ENCODE measurements at regions not wholly inside any gene's neighbourhood (a gene's known extent, or its start where the extent isn't known, plus 50 kb on each side); places are given as distances from the start of the nearest gene placed in this dataset.

DNA sequence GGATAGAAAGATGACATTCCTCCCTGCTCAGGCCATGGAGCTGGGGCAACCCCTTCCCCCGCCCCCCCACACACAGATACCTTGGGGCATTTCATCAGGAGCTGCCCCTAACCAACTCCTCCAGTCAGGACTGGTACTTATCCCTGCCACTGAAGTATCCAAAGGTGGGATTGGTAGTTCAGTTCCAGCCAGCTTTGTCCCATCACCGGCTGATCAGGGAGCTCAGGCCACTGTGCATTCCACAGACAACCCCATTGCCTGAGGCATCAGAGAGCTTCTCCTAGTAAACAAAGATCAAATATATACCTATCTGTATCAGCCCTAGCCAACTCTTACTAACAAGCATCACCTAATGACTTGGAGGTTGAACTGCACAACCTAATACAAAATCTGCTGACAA lies 218.2 kb upstream of the FMR1 start:
- H2AK5ac ChIP-seq (ENCODE audit: low read length) = no peak overlapping the region
- no peak overlapping the region for H3K4me3 ChIP-seq (ENCODE audit: low read length)
- no peaks in the 10 kb centered on the region for H3K36me3 ChIP-seq (ENCODE audit: control insufficient read depth, insufficient read depth, low read length)
- no peak overlapping the region for H3K4me2 ChIP-seq (ENCODE audit: low read length)
- no peaks in the 10 kb centered on the region for H3K79me2 ChIP-seq (ENCODE audit: control insufficient read depth, insufficient read depth, low read length)
- whole genome bisulfite sequencing (ENCODE audit: extremely low coverage, insufficient coverage, low lambda C conversion rate) = no CpG with 5 or more reads among the region's 2 CpGs
- no peak overlapping the region for H4K5ac ChIP-seq (ENCODE audit: low read length)
- no peak overlapping the region for H3K27ac ChIP-seq (ENCODE audit: low read depth, low read length)
- H2BK120ac ChIP-seq (ENCODE audit: low read depth, low read length) = no peak overlapping the region
- no peak overlapping the region for H3K56ac ChIP-seq (ENCODE audit: low read length)
- H3K4ac ChIP-seq (ENCODE audit: low read depth, low read length) = no peak overlapping the region
- H3K79me1 ChIP-seq (ENCODE audit: low read length) = no peaks in the 10 kb centered on the region
- no peak overlapping the region for H3K9ac ChIP-seq (ENCODE audit: low read length)
- no peak overlapping the region for H2BK5ac ChIP-seq (ENCODE audit: low read length)
- no peak overlapping the region for H4K8ac ChIP-seq (ENCODE audit: low read depth, low read length)
- no peak overlapping the region for H2BK15ac ChIP-seq (replicated peaks; ENCODE audit: low read depth)
- H3K4me1 ChIP-seq (ENCODE audit: control insufficient read depth, low read depth, low read length) = no peaks in the 10 kb centered on the region
- DNase-seq = no peak
- no peak overlapping the region for H3K18ac ChIP-seq (ENCODE audit: low read length)
- H3K23ac ChIP-seq (ENCODE audit: low read length) = no peak overlapping the region
- H3K27me3 ChIP-seq (ENCODE audit: insufficient read depth, low read length, poor library complexity) = peaks cover 11% of the 10 kb centered on the region

DNA sequence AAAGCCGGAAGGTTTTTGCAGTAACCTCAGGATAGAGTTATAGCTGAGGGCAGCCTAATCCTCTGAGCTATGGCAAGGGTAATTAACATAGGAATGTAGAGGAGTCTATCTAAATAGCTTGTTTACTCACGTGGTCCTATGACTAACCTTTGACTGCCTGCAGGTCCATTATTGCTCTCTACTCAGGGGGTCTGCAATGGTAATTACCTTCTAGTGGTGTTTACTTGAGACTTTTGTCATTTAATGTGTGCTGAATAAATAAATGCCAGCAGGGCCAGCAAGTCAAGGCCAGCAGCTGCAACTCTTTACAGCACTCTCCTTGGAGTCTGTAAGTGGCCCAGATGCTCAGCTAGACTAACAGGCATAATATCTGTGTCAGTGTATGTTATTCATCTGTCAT lies 212.7 kb upstream of the FMR1 start:
- Histone ChIP-seq H2BK15ac (replicated peaks; ENCODE audit: low read depth) (no peak overlapping the region), H3K4me3 (ENCODE audit: low read length) (no peak overlapping the region), H3K27me3 (ENCODE audit: insufficient read depth, low read length, poor library complexity) (peaks cover 3% of the 10 kb centered on the region), H2BK120ac (ENCODE audit: low read depth, low read length) (no peak overlapping the region), H3K79me2 (ENCODE audit: control insufficient read depth, insufficient read depth, low read length) (no peaks in the 10 kb centered on the region), H3K36me3 (ENCODE audit: control insufficient read depth, insufficient read depth, low read length) (no peaks in the 10 kb centered on the region), H3K56ac (ENCODE audit: low read length) (no peak overlapping the region), H3K18ac (ENCODE audit: low read length) (no peak overlapping the region), H3K9ac (ENCODE audit: low read length) (no peak overlapping the region), H3K4me1 (ENCODE audit: control insufficient read depth, low read depth, low read length) (no peaks in the 10 kb centered on the region), H2BK5ac (ENCODE audit: low read length) (no peak overlapping the region), H3K4ac (ENCODE audit: low read depth, low read length) (no peak overlapping the region), H3K27ac (ENCODE audit: low read depth, low read length) (no peak overlapping the region), H4K5ac (ENCODE audit: low read length) (no peak overlapping the region), H3K23ac (ENCODE audit: low read length) (no peak overlapping the region), H3K79me1 (ENCODE audit: low read length) (no peaks in the 10 kb centered on the region), H3K4me2 (ENCODE audit: low read length) (no peak overlapping the region), H2AK5ac (ENCODE audit: low read length) (no peak overlapping the region), H4K8ac (ENCODE audit: low read depth, low read length) (no peak overlapping the region)
- peak; percentile 93 for DNase-seq
- WGBS (ENCODE audit: extremely low coverage, insufficient coverage, low lambda C conversion rate) = no CpG with 5 or more reads among the region's 2 CpGs

DNA sequence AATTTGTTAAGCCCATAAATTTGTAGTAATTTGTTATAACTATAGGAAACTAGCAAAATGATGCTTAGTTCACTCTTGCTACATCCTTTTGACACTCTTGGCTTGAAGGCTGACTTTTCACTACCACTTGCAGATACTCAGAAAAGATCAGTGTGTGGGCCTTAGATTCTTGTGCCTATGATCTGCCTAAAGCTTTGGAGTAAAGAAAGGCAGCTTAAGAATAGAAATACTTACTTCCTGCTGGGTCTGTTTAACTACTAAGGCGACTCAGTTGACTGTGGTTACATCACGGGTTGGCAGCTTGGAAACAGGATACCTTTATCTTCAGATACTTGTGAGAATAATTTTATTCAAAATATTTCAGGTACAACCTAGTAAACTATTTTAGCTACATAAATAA lies 201.4 kb upstream of the FMR1 start:
- Histone ChIP-seq H3K56ac (ENCODE audit: low read length) (no peak overlapping the region), H3K4me1 (ENCODE audit: control insufficient read depth, low read depth, low read length) (no peaks in the 10 kb centered on the region), H2BK5ac (ENCODE audit: low read length) (no peak overlapping the region), H3K4me2 (ENCODE audit: low read length) (no peak overlapping the region), H2BK15ac (replicated peaks; ENCODE audit: low read depth) (no peak overlapping the region), H3K18ac (ENCODE audit: low read length) (no peak overlapping the region), H2BK120ac (ENCODE audit: low read depth, low read length) (no peak overlapping the region), H2AK5ac (ENCODE audit: low read length) (no peak overlapping the region), H3K4ac (ENCODE audit: low read depth, low read length) (no peak overlapping the region), H3K9ac (ENCODE audit: low read length) (no peak overlapping the region), H3K36me3 (ENCODE audit: control insufficient read depth, insufficient read depth, low read length) (no peaks in the 10 kb centered on the region), H3K27ac (ENCODE audit: low read depth, low read length) (no peak overlapping the region), H3K23ac (ENCODE audit: low read length) (no peak overlapping the region), H3K27me3 (ENCODE audit: insufficient read depth, low read length, poor library complexity) (no peaks in the 10 kb centered on the region), H3K79me1 (ENCODE audit: low read length) (no peaks in the 10 kb centered on the region), H3K79me2 (ENCODE audit: control insufficient read depth, insufficient read depth, low read length) (no peaks in the 10 kb centered on the region), H3K4me3 (ENCODE audit: low read length) (no peak overlapping the region), H4K5ac (ENCODE audit: low read length) (no peak overlapping the region), H4K8ac (ENCODE audit: low read depth, low read length) (no peak overlapping the region)
- no peak for DNase-seq
- WGBS (ENCODE audit: extremely low coverage, insufficient coverage, low lambda C conversion rate) = no CpG with 5 or more reads among the region's 2 CpGs

DNA sequence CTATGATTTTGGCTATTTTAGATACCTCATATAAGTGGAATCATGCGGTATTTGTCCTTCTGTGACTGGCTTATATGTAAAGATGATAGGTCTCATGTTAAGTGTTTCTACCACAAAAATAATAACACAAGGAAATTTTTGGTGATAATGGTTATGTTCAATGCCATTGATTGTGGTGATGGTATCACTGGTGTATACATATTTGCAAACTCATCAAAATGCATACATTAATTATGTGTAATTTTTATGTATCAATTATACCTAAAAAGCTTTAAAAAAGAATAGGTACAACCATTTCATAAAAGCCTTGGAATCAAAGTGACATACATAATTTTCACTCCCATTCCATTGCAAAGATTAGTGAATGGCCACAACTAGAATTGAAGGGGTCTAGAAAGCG lies 178.3 kb upstream of the FMR1 start:
- H3K4me2 ChIP-seq (ENCODE audit: low read length) = no peak overlapping the region
- no peak overlapping the region for H2AK5ac ChIP-seq (ENCODE audit: low read length)
- H2BK5ac ChIP-seq (ENCODE audit: low read length) = no peak overlapping the region
- no peak overlapping the region for H2BK120ac ChIP-seq (ENCODE audit: low read depth, low read length)
- no peak overlapping the region for H3K4ac ChIP-seq (ENCODE audit: low read depth, low read length)
- no peaks in the 10 kb centered on the region for H3K4me1 ChIP-seq (ENCODE audit: control insufficient read depth, low read depth, low read length)
- H2BK15ac ChIP-seq (replicated peaks; ENCODE audit: low read depth) = no peak overlapping the region
- no peaks in the 10 kb centered on the region for H3K79me2 ChIP-seq (ENCODE audit: control insufficient read depth, insufficient read depth, low read length)
- no peak overlapping the region for H3K4me3 ChIP-seq (ENCODE audit: low read length)
- no peaks in the 10 kb centered on the region for H3K79me1 ChIP-seq (ENCODE audit: low read length)
- H3K18ac ChIP-seq (ENCODE audit: low read length) = no peak overlapping the region
- no peak for DNase-seq
- no peak overlapping the region for H3K9ac ChIP-seq (ENCODE audit: low read length)
- no peak overlapping the region for H4K5ac ChIP-seq (ENCODE audit: low read length)
- H3K27me3 ChIP-seq (ENCODE audit: insufficient read depth, low read length, poor library complexity) = no peaks in the 10 kb centered on the region
- no peaks in the 10 kb centered on the region for H3K36me3 ChIP-seq (ENCODE audit: control insufficient read depth, insufficient read depth, low read length)
- H3K23ac ChIP-seq (ENCODE audit: low read length) = no peak overlapping the region
- WGBS (ENCODE audit: extremely low coverage, insufficient coverage, low lambda C conversion rate) = no CpG with 5 or more reads among the region's 2 CpGs
- H3K56ac ChIP-seq (ENCODE audit: low read length) = no peak overlapping the region
- no peak overlapping the region for H3K27ac ChIP-seq (ENCODE audit: low read depth, low read length)
- no peak overlapping the region for H4K8ac ChIP-seq (ENCODE audit: low read depth, low read length)

DNA sequence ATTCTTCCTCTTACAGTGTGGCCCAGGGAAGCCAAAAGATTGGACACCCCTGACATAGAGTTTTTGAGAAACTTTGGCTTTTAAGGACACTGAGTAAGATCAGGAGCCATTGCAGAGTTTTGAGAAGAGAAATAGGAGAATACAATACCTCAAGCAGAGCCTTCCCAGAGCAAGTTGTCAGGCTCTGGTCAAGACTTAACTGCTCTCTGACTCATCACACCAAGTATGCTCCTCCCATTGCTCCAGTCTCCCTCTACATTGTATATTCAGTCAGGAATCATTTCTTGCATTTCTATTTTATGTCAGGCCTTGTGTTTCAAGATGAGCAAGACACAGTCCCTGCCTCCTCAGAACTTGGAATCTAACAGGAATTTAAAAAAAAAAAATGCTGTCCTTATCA lies 176.4 kb upstream of the FMR1 start:
- Histone ChIP-seq H3K79me1 (ENCODE audit: low read length) (no peaks in the 10 kb centered on the region), H3K27me3 (ENCODE audit: insufficient read depth, low read length, poor library complexity) (no peaks in the 10 kb centered on the region), H2BK15ac (replicated peaks; ENCODE audit: low read depth) (no peak overlapping the region), H3K4me3 (ENCODE audit: low read length) (no peak overlapping the region), H3K9ac (ENCODE audit: low read length) (no peak overlapping the region), H3K56ac (ENCODE audit: low read length) (no peak overlapping the region), H3K23ac (ENCODE audit: low read length) (no peak overlapping the region), H3K4ac (ENCODE audit: low read depth, low read length) (no peak overlapping the region), H2AK5ac (ENCODE audit: low read length) (no peak overlapping the region), H3K36me3 (ENCODE audit: control insufficient read depth, insufficient read depth, low read length) (no peaks in the 10 kb centered on the region), H3K18ac (ENCODE audit: low read length) (no peak overlapping the region), H4K8ac (ENCODE audit: low read depth, low read length) (no peak overlapping the region), H3K4me2 (ENCODE audit: low read length) (no peak overlapping the region), H4K5ac (ENCODE audit: low read length) (no peak overlapping the region), H3K79me2 (ENCODE audit: control insufficient read depth, insufficient read depth, low read length) (no peaks in the 10 kb centered on the region), H3K27ac (ENCODE audit: low read depth, low read length) (no peak overlapping the region), H2BK5ac (ENCODE audit: low read length) (no peak overlapping the region), H2BK120ac (ENCODE audit: low read depth, low read length) (no peak overlapping the region), H3K4me1 (ENCODE audit: control insufficient read depth, low read depth, low read length) (no peaks in the 10 kb centered on the region)
- peak; percentile 34 for DNase-seq

DNA sequence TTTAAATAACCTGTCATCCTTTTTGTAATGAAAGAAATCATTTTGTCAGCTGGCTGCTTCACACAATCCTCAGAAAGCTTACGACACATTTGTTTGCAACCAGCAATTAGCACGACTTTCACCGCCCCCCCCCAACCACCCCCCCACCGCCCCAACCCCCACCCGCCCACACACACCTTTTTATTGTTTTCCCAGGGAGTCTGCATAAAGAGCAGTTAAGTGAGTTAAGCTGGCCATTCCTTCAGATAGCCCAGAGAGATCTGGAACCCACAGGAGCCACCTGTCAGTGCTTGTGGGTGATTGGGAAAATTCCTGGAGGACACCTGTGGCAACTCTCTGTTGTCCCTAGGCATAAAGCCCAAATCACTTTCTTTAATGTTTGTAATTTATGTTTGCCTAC lies 175.7 kb upstream of the FMR1 start:
- H3K79me2 ChIP-seq (ENCODE audit: control insufficient read depth, insufficient read depth, low read length) = no peaks in the 10 kb centered on the region
- H2AK5ac ChIP-seq (ENCODE audit: low read length) = no peak overlapping the region
- no peak overlapping the region for H3K9ac ChIP-seq (ENCODE audit: low read length)
- no peak overlapping the region for H3K4me2 ChIP-seq (ENCODE audit: low read length)
- H2BK5ac ChIP-seq (ENCODE audit: low read length) = no peak overlapping the region
- H3K27ac ChIP-seq (ENCODE audit: low read depth, low read length) = no peak overlapping the region
- H3K36me3 ChIP-seq (ENCODE audit: control insufficient read depth, insufficient read depth, low read length) = no peaks in the 10 kb centered on the region
- H2BK15ac ChIP-seq (replicated peaks; ENCODE audit: low read depth) = no peak overlapping the region
- no peak overlapping the region for H3K56ac ChIP-seq (ENCODE audit: low read length)
- peak; percentile 16 for DNase-seq
- no peaks in the 10 kb centered on the region for H3K27me3 ChIP-seq (ENCODE audit: insufficient read depth, low read length, poor library complexity)
- H4K8ac ChIP-seq (ENCODE audit: low read depth, low read length) = no peak overlapping the region
- no peak overlapping the region for H3K18ac ChIP-seq (ENCODE audit: low read length)
- WGBS (ENCODE audit: extremely low coverage, insufficient coverage, low lambda C conversion rate) = no CpG with 5 or more reads among the region's 5 CpGs
- H3K79me1 ChIP-seq (ENCODE audit: low read length) = no peaks in the 10 kb centered on the region
- H3K4me1 ChIP-seq (ENCODE audit: control insufficient read depth, low read depth, low read length) = no peaks in the 10 kb centered on the region
- no peak overlapping the region for H3K23ac ChIP-seq (ENCODE audit: low read length)
- no peak overlapping the region for H4K5ac ChIP-seq (ENCODE audit: low read length)
- H3K4ac ChIP-seq (ENCODE audit: low read depth, low read length) = no peak overlapping the region
- H2BK120ac ChIP-seq (ENCODE audit: low read depth, low read length) = no peak overlapping the region
- no peak overlapping the region for H3K4me3 ChIP-seq (ENCODE audit: low read length)

All from mesendoderm (in vitro differentiated cells).